Stomach (tissue), 4 donors: ENCODE measurements at regions not wholly inside any gene's neighbourhood (a gene's known extent, or its start where the extent isn't known, plus 50 kb on each side); places are given as distances from the start of the nearest gene placed in this dataset.

ENCODE experiments used
- EP300 ChIP-seq: sonication (generic); formaldehyde crosslinking; IDR thresholded peaks from one replicate; pipeline ENCODE4 v1.6.1; 2017; ENCODE audit warnings: antibody characterized with exemption
- POLR2A ChIP-seq, 4 donors: fragments of 450-650 bp; IDR thresholded peaks; one replicate each; pipeline ENCODE4 v1.6.1; 2016; ENCODE audit warnings: antibody characterized with exemption in 4 of 4, control low read depth in 2 of 4, mild to moderate bottlenecking in 1 of 4, moderate library complexity in 1 of 4
- POLR2AphosphoS5 ChIP-seq, 3 donors: sonication (generic); formaldehyde crosslinking; IDR thresholded peaks; one replicate each; pipeline ENCODE4 v1.6.1; 2016; ENCODE audit warnings: antibody characterized with exemption in 3 of 3
- TF ChIP-seq, protein P1 (sequence below), 7 experiments: fragments of 450-650 bp in 4 of 7; fragments of 200-600 bp in 3 of 7; sonication (generic) in 3 of 7; IDR thresholded peaks; one replicate each; pipeline ENCODE4 v1.5.1; 2016 to 2019; ENCODE audit warnings: antibody characterized with exemption in 7 of 7, control low read depth in 2 of 7, mild to moderate bottlenecking in 1 of 7

DNA sequence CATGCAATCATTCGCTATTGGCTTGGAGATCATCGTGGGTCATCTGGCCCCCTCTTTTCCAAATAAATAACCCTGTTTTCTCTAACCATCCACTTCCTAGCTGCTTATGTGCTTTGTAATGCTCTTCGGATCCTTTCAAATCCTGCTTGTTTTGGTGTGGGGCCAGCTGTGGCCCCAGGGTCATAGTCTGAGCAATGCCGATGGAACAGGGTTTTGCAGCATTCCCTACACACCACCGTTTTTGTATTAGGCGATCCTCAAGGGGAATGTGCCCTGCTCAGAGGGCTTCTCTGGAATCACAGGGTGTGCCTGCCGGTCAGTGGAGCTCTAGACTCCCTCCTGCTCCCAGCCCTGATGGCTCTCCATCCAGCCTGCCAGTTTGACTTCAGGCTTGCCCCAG, 78.1 kb upstream of the NRXN3 start:
- TF ChIP-seq, protein P1, sequence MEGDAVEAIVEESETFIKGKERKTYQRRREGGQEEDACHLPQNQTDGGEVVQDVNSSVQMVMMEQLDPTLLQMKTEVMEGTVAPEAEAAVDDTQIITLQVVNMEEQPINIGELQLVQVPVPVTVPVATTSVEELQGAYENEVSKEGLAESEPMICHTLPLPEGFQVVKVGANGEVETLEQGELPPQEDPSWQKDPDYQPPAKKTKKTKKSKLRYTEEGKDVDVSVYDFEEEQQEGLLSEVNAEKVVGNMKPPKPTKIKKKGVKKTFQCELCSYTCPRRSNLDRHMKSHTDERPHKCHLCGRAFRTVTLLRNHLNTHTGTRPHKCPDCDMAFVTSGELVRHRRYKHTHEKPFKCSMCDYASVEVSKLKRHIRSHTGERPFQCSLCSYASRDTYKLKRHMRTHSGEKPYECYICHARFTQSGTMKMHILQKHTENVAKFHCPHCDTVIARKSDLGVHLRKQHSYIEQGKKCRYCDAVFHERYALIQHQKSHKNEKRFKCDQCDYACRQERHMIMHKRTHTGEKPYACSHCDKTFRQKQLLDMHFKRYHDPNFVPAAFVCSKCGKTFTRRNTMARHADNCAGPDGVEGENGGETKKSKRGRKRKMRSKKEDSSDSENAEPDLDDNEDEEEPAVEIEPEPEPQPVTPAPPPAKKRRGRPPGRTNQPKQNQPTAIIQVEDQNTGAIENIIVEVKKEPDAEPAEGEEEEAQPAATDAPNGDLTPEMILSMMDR (IDR thresholded peaks at IDR 0.05) = no peak
- TF ChIP-seq POLR2A (IDR thresholded peaks at IDR 0.05) = no peak
- TF ChIP-seq POLR2AphosphoS5 (IDR thresholded peaks at IDR 0.05) = no peak
- TF ChIP-seq EP300 = no peak
